Endothelial cell of umbilical vein (primary cell): ENCODE measurements at regions not wholly inside any gene's neighbourhood (a gene's known extent, or its start where the extent isn't known, plus 50 kb on each side); places are given as distances from the start of the nearest gene placed in this dataset.

ENCODE experiments used
- BruUV-seq: library from RNA; stranded (reverse); fragments of 400-500 nt; replicated peaks from 2 replicates; lab custom pipeline; 2021; lab: Mats Ljungman, UMichigan
- CTCF ChIA-PET: fragments of 300-600, 350-600 bp; sonication (Branson Sonifier 250); formaldehyde crosslinking; loops from one replicate; lab custom pipeline; 2021; ENCODE audit warnings: antibody characterized with exemption, inconsistent platforms; lab: Charles Lee
- POLR2A ChIA-PET: fragments of 300-600, 350-600 bp; sonication (Branson Sonifier 250); formaldehyde crosslinking; loops from one replicate; lab custom pipeline; 2021; ENCODE audit warnings: antibody characterized with exemption, inconsistent platforms; lab: Charles Lee
- DNase-seq: peaks from one replicate; pipeline ENCODE4 v3.0.0-alpha.2; 2011; ENCODE audit warnings: low read depth, low spot score
- FAIRE-seq: peaks from 2 replicates; lab custom pipeline; 2011; peaks lifted over from hg19 to GRCh38; lab: Jason Lieb, UNC
- H2AFZ ChIP-seq: 2 replicates; pipeline ENCODE4 v1.6.0; 2012; ENCODE audit warnings: low read depth, low read length, control low read depth, inconsistent platforms
- H3K27ac ChIP-seq: 2 replicates; pipeline ENCODE4 v1.5.1; 2011; ENCODE audit warnings: low read depth, mild to moderate bottlenecking, control low read depth, low read length, moderate library complexity; ENCODE audit not compliant: insufficient read depth
- H3K27me3 ChIP-seq, 2 experiments: 2 replicates each; pipeline versions ENCODE4 v1.6.0 to v1.6.1; 2011; ENCODE audit warnings: low read length in 2 of 2, mixed read lengths in 1 of 2; ENCODE audit not compliant: control insufficient read depth in 2 of 2, insufficient read depth in 2 of 2
- H3K36me3 ChIP-seq, 2 experiments: 2 replicates in 1 of 2; 3 replicates in 1 of 2; pipeline ENCODE4 v1.5.1; 2011; ENCODE audit warnings: low read length in 2 of 2, mild to moderate bottlenecking in 1 of 2, moderate library complexity in 1 of 2; ENCODE audit not compliant: control insufficient read depth in 2 of 2, insufficient read depth in 2 of 2; ENCODE audit errors: extremely low read depth in 1 of 2
- H3K4me1 ChIP-seq: 3 replicates; pipeline ENCODE4 v1.5.1; 2011; ENCODE audit warnings: mild to moderate bottlenecking, low read length; ENCODE audit not compliant: control insufficient read depth, insufficient read depth; ENCODE audit errors: extremely low read depth
- H3K4me2 ChIP-seq: 2 replicates; pipeline ENCODE4 v1.6.1; 2011; ENCODE audit warnings: low read length, control low read depth, mixed read lengths; ENCODE audit not compliant: insufficient read depth
- H3K4me3 ChIP-seq, 3 experiments: fragments of 200-600 bp in 1 of 3; sonication (generic), shearing (Covaris generic) in 1 of 3; replicated peaks in 1 of 3; 2 replicates each; pipeline ENCODE4 v1.5.1; 2011 to 2016; ENCODE audit warnings: control low read depth in 3 of 3, low read length in 3 of 3, mild to moderate bottlenecking in 2 of 3, inconsistent platforms in 1 of 3, low read depth in 1 of 3, moderate library complexity in 1 of 3; ENCODE audit not compliant: insufficient read depth in 1 of 3
- H3K79me2 ChIP-seq: 2 replicates; pipeline ENCODE4 v1.6.0; 2012; ENCODE audit warnings: low read length, inconsistent platforms; ENCODE audit not compliant: control insufficient read depth, insufficient read depth
- H3K9ac ChIP-seq: replicated peaks from 2 replicates; pipeline ENCODE3; 2011; ENCODE audit warnings: low read length, control low read depth; ENCODE audit not compliant: insufficient read depth; ENCODE audit errors: extremely low read depth
- H3K9me1 ChIP-seq: replicated peaks from 3 replicates; pipeline ENCODE4 v1.6.0; 2011; ENCODE audit warnings: mild to moderate bottlenecking, low read length; ENCODE audit not compliant: control insufficient read depth, insufficient read depth; ENCODE audit errors: extremely low read depth
- H3K9me3 ChIP-seq: replicated peaks from 2 replicates; pipeline ENCODE4 v1.5.1; 2012; ENCODE audit warnings: low read length, inconsistent platforms; ENCODE audit not compliant: control insufficient read depth, insufficient read depth
- H4K20me1 ChIP-seq: replicated peaks from 2 replicates; pipeline ENCODE3; 2011; ENCODE audit warnings: mild to moderate bottlenecking, low read length; ENCODE audit not compliant: control insufficient read depth, insufficient read depth; ENCODE audit errors: extremely low read depth
- FOS ChIP-seq: IDR thresholded peaks from 2 replicates; pipeline ENCODE4 v1.6.1; 2011; ENCODE audit warnings: mild to moderate bottlenecking, low read length, moderate library complexity, borderline replicate concordance; ENCODE audit not compliant: insufficient read depth
- MYC ChIP-seq: IDR thresholded peaks from one replicate; pipeline ENCODE4 v1.6.1; 2011; ENCODE audit warnings: mild to moderate bottlenecking, low read depth, low read length
- dilution Hi-C: fragments of 300-500 bp; cut with MboI; formaldehyde crosslinking; loops from one replicate; pipeline ENCODE4 v1.15.0; 2019; ENCODE audit warnings: low sequenced_read_pairs; ENCODE audit not compliant: extremely low pct_ligation_motif_present
- intact Hi-C: fragments of 100-400 bp; cut with micrococcal nuclease; formaldehyde crosslinking; loops from one replicate; pipeline ENCODE4 v1.10.0; 2022
- TF ChIP-seq, protein P1 (sequence below), 2 donors: IDR thresholded peaks; 1 replicate in 1 of 2; 2 replicates in 1 of 2; pipeline ENCODE4 v1.5.1; 2011; ENCODE audit warnings: low read length in 2 of 2, mild to moderate bottlenecking in 2 of 2, moderate library complexity in 2 of 2, control low read depth in 1 of 2, inconsistent platforms in 1 of 2, low read depth in 1 of 2; ENCODE audit not compliant: insufficient read depth in 1 of 2; ENCODE audit errors: extremely low read depth in 1 of 2

DNA sequence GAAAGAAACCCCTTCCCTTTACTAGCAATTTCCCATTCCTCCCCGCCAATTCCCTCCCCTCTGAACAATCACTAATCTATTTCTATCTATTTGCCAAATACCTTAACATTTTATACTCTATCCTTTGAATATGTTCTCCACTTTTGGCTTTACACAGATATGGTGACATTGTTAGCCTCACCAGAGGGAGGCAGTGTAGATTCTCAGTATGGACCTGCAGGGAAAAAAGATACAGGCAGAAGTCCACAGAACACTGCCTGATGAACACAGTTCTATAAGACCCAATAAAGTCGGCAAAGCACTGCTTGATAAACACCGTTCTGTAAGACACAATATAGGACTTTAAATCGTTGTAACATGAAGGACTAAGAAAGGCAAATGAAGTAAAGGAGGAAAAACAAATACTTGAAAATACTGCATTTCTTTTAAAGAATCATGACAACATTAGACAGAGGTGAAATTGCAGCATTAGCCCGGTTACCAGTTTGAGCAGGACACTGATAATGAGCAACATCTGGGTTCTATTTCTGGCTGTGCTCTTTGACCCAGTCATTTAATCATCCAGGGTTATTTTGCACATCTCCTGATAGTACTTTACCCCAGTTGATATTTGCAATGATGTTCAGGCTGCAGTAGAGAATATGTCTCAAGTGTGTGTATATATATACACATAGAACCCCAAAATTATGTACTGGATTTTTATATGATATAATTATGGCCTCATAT lies 296.8 kb downstream of the UTRN start:
- Histone ChIP-seq H3K27ac (no peak overlapping the region), H3K9me3 (no peaks in the 10 kb centered on the region), H3K4me2 (no peak overlapping the region), H3K9ac (no peak overlapping the region), H3K36me3 (peaks cover 6 to 9% of the 10 kb centered on the region in 2 experiments), H2AFZ (no peak overlapping the region), H3K4me3 (no peak overlapping the region), H3K79me2 (no peaks in the 10 kb centered on the region), H3K9me1 (no peaks in the 10 kb centered on the region), H3K27me3 (no peaks in the 10 kb centered on the region), H4K20me1 (peaks cover 5% of the 10 kb centered on the region), H3K4me1 (peaks cover 7% of the 10 kb centered on the region)
- dilution Hi-C loops = no loop called here
- intact Hi-C loops = loop anchor here (10.0 kb wide), 2 partner anchors 263 to 553 kb away; no protein-coding TSS in a partner anchor
- CTCF ChIA-PET = interaction anchor here (0.7 to 1.0 kb wide), 3 partner anchors 14 to 631 kb away, joined by 3 to 5 read pairs (median 4); no protein-coding TSS in a partner anchor
- DNase-seq (peak; percentile 21), FAIRE-seq (no peak)
- BruUV-seq = no TSS peak
- TF ChIP-seq, protein P1, sequence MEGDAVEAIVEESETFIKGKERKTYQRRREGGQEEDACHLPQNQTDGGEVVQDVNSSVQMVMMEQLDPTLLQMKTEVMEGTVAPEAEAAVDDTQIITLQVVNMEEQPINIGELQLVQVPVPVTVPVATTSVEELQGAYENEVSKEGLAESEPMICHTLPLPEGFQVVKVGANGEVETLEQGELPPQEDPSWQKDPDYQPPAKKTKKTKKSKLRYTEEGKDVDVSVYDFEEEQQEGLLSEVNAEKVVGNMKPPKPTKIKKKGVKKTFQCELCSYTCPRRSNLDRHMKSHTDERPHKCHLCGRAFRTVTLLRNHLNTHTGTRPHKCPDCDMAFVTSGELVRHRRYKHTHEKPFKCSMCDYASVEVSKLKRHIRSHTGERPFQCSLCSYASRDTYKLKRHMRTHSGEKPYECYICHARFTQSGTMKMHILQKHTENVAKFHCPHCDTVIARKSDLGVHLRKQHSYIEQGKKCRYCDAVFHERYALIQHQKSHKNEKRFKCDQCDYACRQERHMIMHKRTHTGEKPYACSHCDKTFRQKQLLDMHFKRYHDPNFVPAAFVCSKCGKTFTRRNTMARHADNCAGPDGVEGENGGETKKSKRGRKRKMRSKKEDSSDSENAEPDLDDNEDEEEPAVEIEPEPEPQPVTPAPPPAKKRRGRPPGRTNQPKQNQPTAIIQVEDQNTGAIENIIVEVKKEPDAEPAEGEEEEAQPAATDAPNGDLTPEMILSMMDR (IDR thresholded peaks at IDR 0.05; ENCODE audit: extremely low read depth in 1 of 2, insufficient read depth in 1 of 2, low read depth in 1 of 2, low read length in 2 of 2) = peak; percentile 21 to 30
- TF ChIP-seq MYC = no peak
- POLR2A ChIA-PET = no interaction called here

DNA sequence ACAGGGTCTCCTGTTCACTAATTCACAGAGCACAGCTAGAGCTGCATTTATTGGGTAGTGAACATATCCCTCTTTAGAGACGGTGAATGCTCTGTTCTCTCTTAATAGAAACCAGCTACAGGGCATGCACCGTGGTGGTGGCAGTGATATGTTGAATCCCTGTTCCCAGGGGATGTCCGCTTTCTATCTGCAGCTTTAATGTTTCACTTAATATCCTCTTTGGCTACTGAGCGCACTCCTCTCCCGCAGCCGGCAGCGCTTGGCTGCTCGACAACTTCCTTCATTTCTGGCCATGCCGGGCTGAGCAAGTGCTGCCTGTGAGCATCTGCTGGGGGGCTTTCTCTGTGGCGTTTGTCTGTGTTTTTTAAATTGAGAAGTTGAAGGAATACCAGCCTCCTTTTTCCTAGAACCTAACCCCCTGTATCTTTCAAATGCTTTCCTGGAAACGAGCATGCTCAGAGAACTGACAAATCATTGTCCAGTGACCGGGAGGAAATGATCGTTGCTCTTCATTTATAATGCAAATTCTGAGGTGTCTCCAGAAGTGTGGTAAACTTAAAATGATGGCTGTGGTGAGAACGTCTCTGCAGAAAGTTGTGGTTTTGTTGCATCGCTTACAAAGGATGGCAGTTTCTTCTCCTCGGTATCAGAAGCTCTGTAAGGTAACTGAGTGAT lies 297.9 kb downstream of the UTRN start:
- Histone ChIP-seq H3K9me3 (no peaks in the 10 kb centered on the region), H3K36me3 (peaks cover 6 to 7% of the 10 kb centered on the region in 2 experiments), H3K9ac (no peak overlapping the region), H3K27me3 (no peaks in the 10 kb centered on the region), H2AFZ (no peak overlapping the region), H3K79me2 (no peaks in the 10 kb centered on the region), H3K9me1 (no peaks in the 10 kb centered on the region), H3K4me3 (no peak overlapping the region), H4K20me1 (peaks cover 5% of the 10 kb centered on the region), H3K4me2 (no peak overlapping the region), H3K27ac (no peak overlapping the region), H3K4me1 (peaks cover 7% of the 10 kb centered on the region)
- ChIA-PET CTCF (interaction anchor here (0.7 to 1.1 kb wide), 6 partner anchors 13 to 1120 kb away, joined by 3 to 5 read pairs (median 4); no protein-coding TSS in a partner anchor), POLR2A (no interaction called here)
- no peak for TF ChIP-seq FOS
- intact Hi-C loops = loop anchor here (10.0 kb wide), 2 partner anchors 262 to 552 kb away; no protein-coding TSS in a partner anchor
- dilution Hi-C loops = no loop called here
- FAIRE-seq = no peak
- no TSS peak for BruUV-seq
- no peak for DNase-seq
